A673 (cell line): ENCODE measurements at regions not wholly inside any gene's neighbourhood (a gene's known extent, or its start where the extent isn't known, plus 50 kb on each side); places are given as distances from the start of the nearest gene placed in this dataset.
"Not testable (repeated sequence)": the region's sequence is repeated elsewhere in the genome, so short reads cannot be mapped to it uniquely, and the experiment has no call there.

Experiments
- BruUV-seq: library from RNA; stranded (reverse); fragments of 400-500 nt; replicated peaks from 2 replicates; lab custom pipeline; 2021; lab: Mats Ljungman, UMichigan
- CTCF ChIA-PET: fragments of 300-600 bp; sonication (Branson Sonifier 250); formaldehyde crosslinking; loops from one replicate; lab custom pipeline; 2022; ENCODE audit warnings: antibody characterized with exemption; lab: Charles Lee
- POLR2A ChIA-PET: fragments of 300-600 bp; sonication (Branson Sonifier 250); formaldehyde crosslinking; loops from one replicate; lab custom pipeline; 2022; ENCODE audit warnings: antibody characterized with exemption; ENCODE audit not compliant: low non-redundant PET; lab: Charles Lee
- DNase-seq: peaks from one replicate; pipeline ENCODE4 v3.0.0-alpha.2; 2015; ENCODE audit warnings: low spot score
- H3K27ac ChIP-seq: fragments of 200-600 bp; sonication (generic); 2 replicates; pipeline ENCODE4 v1.5.1; 2016; ENCODE audit warnings: mixed run types, low read depth, mild to moderate bottlenecking, mixed read lengths, antibody characterized with exemption, low read length; ENCODE audit not compliant: poor library complexity, severe bottlenecking
- H3K27me3 ChIP-seq: fragments of 200-600 bp; sonication (generic); replicated peaks from 2 replicates; pipeline ENCODE4 v1.6.1; 2017; ENCODE audit warnings: mixed run types, low read depth, mild to moderate bottlenecking, mixed read lengths, antibody characterized with exemption, low read length; ENCODE audit not compliant: insufficient read depth, poor library complexity
- H3K36me3 ChIP-seq: fragments of 200-600 bp; sonication (generic); 2 replicates; pipeline ENCODE4 v1.6.1; 2016; ENCODE audit warnings: mixed run types, mild to moderate bottlenecking, mixed read lengths, antibody characterized with exemption, low read length; ENCODE audit not compliant: insufficient read depth, poor library complexity, severe bottlenecking
- H3K4me1 ChIP-seq: fragments of 200-600 bp; sonication (generic); 2 replicates; pipeline ENCODE4 v1.6.1; 2017; ENCODE audit warnings: mixed run types, mild to moderate bottlenecking, mixed read lengths, antibody characterized with exemption, low read length; ENCODE audit not compliant: insufficient read depth, poor library complexity, severe bottlenecking
- H3K4me3 ChIP-seq: fragments of 200-600 bp; sonication (generic); 2 replicates; pipeline ENCODE4 v1.5.1; 2016; ENCODE audit warnings: low read depth, mixed run types, mild to moderate bottlenecking, mixed read lengths, low read length; ENCODE audit not compliant: poor library complexity, severe bottlenecking
- H3K9me3 ChIP-seq: fragments of 200-600 bp; sonication (generic); 2 replicates; pipeline ENCODE4 v1.6.1; 2016; ENCODE audit warnings: mixed run types, low read depth, mild to moderate bottlenecking, mixed read lengths, antibody characterized with exemption, low read length; ENCODE audit not compliant: poor library complexity, severe bottlenecking
- EZH2 ChIP-seq: fragments of 200-600 bp; sonication (generic); IDR thresholded peaks from 2 replicates; pipeline ENCODE4 v1.6.1; 2017; ENCODE audit warnings: borderline replicate concordance, low read depth, mild to moderate bottlenecking, mixed read lengths, antibody characterized with exemption, low read length; ENCODE audit not compliant: poor library complexity, severe bottlenecking
- intact Hi-C: fragments of 100-400 bp; cut with micrococcal nuclease; formaldehyde crosslinking; loops from one replicate; pipeline ENCODE4 v1.10.0; 2022; ENCODE audit not compliant: unreplicated experiment
- TF ChIP-seq, protein P1 (sequence below): fragments of 300-800, 200-600 bp; sonication (generic); conservative IDR thresholded peaks from 2 replicates; pipeline ENCODE4 v1.5.1; 2017; ENCODE audit warnings: low read depth, mild to moderate bottlenecking, antibody characterized with exemption, low read length, moderate library complexity, mixed read lengths

DNA sequence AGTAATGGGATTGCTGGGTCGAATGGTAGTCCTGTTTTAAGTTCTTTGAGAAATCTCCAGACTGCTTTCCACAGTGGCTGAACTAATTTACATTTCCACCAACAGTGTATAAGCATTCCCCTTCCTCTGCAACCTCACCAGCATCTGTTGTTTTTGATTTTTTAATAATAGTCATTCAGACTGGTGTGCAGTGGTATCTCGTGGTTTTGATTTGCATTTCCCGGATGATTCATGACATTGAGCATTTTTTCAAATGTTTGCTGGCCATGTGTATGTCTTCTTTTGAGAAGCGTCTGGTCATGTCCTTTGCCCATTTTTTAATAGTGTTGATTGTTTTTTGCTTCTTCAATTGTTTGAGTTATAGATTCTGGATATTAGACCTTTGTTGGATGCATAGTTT lies 98.0 kb downstream of the MRPL57 start:
- intact Hi-C loops, CTCF ChIA-PET, H3K4me1 ChIP-seq, H3K27ac ChIP-seq, H3K4me3 ChIP-seq, H3K9me3 ChIP-seq, BruUV-seq, POLR2A ChIA-PET, H3K27me3 ChIP-seq, DNase-seq, H3K36me3 ChIP-seq: not testable (repeated sequence)

DNA sequence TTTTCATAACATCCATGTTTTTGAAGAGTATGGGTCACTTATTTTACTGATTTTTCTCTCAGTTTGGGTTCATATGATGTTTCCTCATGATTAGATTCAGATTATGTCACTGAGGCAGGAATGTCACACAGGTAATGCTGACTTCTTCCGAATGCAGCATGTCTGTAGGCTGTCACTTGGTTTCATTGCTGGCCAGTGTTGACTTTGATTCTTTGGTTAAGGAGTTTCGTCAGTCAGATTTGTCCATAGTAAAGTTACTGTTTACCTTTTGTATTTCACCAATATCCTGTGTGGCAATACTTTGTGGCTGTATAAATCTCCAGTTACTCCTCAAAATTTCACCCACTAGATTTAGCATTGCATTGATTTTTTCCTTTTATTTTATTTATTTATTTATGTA lies 105.6 kb downstream of the MRPL57 start:
- H3K27me3 ChIP-seq: no peaks in the 10 kb centered on the region
- H3K27ac ChIP-seq: no peak overlapping the region
- peaks cover 10% of the 10 kb centered on the region for H3K9me3 ChIP-seq
- TF ChIP-seq, protein P1, sequence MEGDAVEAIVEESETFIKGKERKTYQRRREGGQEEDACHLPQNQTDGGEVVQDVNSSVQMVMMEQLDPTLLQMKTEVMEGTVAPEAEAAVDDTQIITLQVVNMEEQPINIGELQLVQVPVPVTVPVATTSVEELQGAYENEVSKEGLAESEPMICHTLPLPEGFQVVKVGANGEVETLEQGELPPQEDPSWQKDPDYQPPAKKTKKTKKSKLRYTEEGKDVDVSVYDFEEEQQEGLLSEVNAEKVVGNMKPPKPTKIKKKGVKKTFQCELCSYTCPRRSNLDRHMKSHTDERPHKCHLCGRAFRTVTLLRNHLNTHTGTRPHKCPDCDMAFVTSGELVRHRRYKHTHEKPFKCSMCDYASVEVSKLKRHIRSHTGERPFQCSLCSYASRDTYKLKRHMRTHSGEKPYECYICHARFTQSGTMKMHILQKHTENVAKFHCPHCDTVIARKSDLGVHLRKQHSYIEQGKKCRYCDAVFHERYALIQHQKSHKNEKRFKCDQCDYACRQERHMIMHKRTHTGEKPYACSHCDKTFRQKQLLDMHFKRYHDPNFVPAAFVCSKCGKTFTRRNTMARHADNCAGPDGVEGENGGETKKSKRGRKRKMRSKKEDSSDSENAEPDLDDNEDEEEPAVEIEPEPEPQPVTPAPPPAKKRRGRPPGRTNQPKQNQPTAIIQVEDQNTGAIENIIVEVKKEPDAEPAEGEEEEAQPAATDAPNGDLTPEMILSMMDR: no peak
- TF ChIP-seq EZH2: no peak
- no peak overlapping the region for H3K4me3 ChIP-seq
- ChIA-PET CTCF (no interaction called here), POLR2A (no interaction called here)
- no peaks in the 10 kb centered on the region for H3K4me1 ChIP-seq
- no peaks in the 10 kb centered on the region for H3K36me3 ChIP-seq
- no TSS peak for BruUV-seq
- no peak for DNase-seq
- intact Hi-C loops: no loop called here

DNA sequence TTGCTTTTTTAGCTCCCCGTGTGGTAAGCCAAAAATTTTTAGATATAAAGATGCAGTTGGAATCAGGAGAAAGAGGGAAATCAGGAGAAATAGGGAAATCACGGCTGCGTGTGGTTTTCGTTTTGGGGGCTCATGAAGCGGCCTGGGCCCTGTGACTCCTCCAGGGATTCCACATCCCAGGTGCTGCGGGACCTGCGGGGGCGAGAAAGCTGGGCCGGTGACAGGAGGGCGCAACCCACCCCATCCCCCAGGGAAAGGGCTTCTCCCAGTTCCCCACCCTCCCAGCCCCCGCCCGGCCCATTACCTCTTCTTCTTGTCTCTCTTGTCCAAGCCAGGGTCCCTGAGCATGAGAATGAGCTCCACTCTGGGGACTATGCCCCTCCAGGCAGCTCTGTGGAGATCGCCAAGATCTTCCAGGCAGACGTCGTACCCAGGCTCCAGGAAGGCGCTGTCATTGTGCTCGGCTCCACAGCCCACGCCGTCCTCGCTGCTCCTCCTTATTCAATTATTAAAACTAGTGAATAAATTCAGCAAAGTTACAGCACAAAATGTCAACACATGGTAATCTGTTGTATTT lies 111.0 kb downstream of the MRPL57 start:
- TF ChIP-seq EZH2: no peak
- TF ChIP-seq, protein P1: no peak
- DNase-seq: no peak
- Histone ChIP-seq H3K27ac (no peak overlapping the region), H3K4me1 (no peaks in the 10 kb centered on the region), H3K27me3 (no peaks in the 10 kb centered on the region), H3K4me3 (no peak overlapping the region), H3K36me3 (no peaks in the 10 kb centered on the region), H3K9me3 (peaks cover 10% of the 10 kb centered on the region)
- ChIA-PET POLR2A (no interaction called here), CTCF (no interaction called here)
- intact Hi-C loops: no loop called here
- BruUV-seq: no TSS peak

DNA sequence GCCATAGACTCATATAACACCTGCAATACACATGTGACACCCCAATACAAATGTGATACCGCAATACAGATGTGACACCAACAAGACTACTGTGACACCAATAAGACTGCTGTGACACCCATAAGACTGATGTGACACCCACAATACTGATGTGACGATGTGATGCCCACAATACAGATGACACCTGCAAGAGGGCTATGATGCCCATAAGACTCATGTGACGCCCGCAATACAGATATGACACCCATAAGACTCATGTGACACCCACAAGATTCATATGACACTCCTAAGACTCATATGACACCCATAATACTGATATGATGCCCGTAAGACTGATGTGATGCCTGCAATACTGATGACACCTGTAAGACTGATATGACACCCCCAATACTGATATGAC lies 113.0 kb downstream of the MRPL57 start:
- POLR2A ChIA-PET: no interaction called here

DNA sequence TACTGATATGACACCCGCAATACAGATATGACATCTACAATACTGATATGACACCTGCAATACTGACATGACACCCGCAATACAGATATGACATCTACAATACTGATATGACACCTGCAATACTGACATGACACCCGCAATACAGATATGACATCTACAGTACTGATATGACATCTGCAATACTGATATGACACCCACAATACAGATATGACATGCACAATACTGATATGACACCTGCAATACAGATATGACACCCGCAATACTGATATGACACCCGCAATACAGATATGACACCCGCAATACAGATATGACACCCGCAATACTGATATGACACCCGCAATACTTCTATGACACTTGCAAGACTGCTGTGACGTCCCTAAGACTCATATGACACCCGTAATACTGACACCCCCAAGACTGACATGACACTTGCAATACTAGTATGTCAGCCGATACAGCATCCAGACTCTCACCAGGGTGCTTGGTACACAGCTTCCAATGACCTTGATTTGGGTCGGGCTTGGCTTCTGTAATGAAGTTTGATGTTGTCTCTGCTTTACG lies 114.1 kb downstream of the MRPL57 start:
- POLR2A ChIA-PET, H3K9me3 ChIP-seq, H3K27me3 ChIP-seq, H3K4me3 ChIP-seq, BruUV-seq, H3K27ac ChIP-seq, DNase-seq, H3K4me1 ChIP-seq, CTCF ChIA-PET, H3K36me3 ChIP-seq: not testable (repeated sequence)
- intact Hi-C loops: loop anchor here (10.0 kb wide), 1 partner anchor 796 kb away; no protein-coding TSS in a partner anchor

More for the DNA sequence above, 113.0 kb downstream of the MRPL57 start:
- DNase-seq: no peak
- intact Hi-C loops: no loop called here
- Histone ChIP-seq H3K9me3 (peaks cover 1% of the 10 kb centered on the region), H3K27ac (no peak overlapping the region), H3K27me3 (no peaks in the 10 kb centered on the region), H3K4me3 (no peak overlapping the region), H3K36me3 (no peaks in the 10 kb centered on the region), H3K4me1 (no peaks in the 10 kb centered on the region)
- no TSS peak for BruUV-seq
- CTCF ChIA-PET: no interaction called here
- TF ChIP-seq EZH2: no peak
- TF ChIP-seq, protein P1: no peak
